Testis (tissue), 2 donors: ENCODE measurements at regions not wholly inside any gene's neighbourhood (a gene's known extent, or its start where the extent isn't known, plus 50 kb on each side); places are given as distances from the start of the nearest gene placed in this dataset.

Experiments
- DNase-seq: peaks from one replicate; pipeline ENCODE4 v3.0.0-alpha.2; 2019
- H3K27ac ChIP-seq, 2 donors: fragments of 200-600 bp; sonication (generic); one replicate each; pipeline ENCODE4 v1.5.1; 2019
- H3K27me3 ChIP-seq: fragments of 200-600 bp; sonication (generic); one replicate; pipeline ENCODE4 v1.5.1; 2019
- H3K36me3 ChIP-seq: fragments of 200-600 bp; sonication (generic); one replicate; pipeline ENCODE4 v1.5.1; 2017; ENCODE audit warnings: low read depth; ENCODE audit errors: missing control alignments
- H3K4me1 ChIP-seq: fragments of 200-600 bp; sonication (generic); one replicate; pipeline ENCODE4 v1.5.1; 2019
- H3K4me3 ChIP-seq, 2 donors: fragments of 200-600 bp; sonication (generic); one replicate each; pipeline ENCODE4 v1.5.1; 2017 to 2019
- H3K9me3 ChIP-seq: fragments of 200-600 bp; sonication (generic); one replicate; pipeline ENCODE4 v1.5.1; 2017
- CTCF ChIP-seq, 3 experiments: fragments of 450-650 bp in 2 of 3; fragments of 200-600 bp in 1 of 3; sonication (generic) in 1 of 3; IDR thresholded peaks; one replicate each; pipeline ENCODE4 v1.5.1; 2016 to 2019; ENCODE audit warnings: antibody characterized with exemption in 3 of 3, mild to moderate bottlenecking in 2 of 3, moderate library complexity in 1 of 3
- POLR2A ChIP-seq: fragments of 450-650 bp; IDR thresholded peaks from one replicate; pipeline ENCODE4 v1.6.1; 2017; ENCODE audit warnings: antibody characterized with exemption, mild to moderate bottlenecking, moderate library complexity
- WGBS, 2 donors: methylation state at CpG; one replicate each; pipeline ENCODE4 v1.1.5; 2018; 5-methylcytosine and 5-hydroxymethylcytosine counted together
- intact Hi-C: fragments of 100-400 bp; cut with DNase I; formaldehyde crosslinking; loops from one replicate; pipeline ENCODE4 v1.15.1; 2023; ENCODE audit warnings: low total_unique reads

GRCh38 chr6:87869064-87869905 is 167.3 kb upstream of the AKIRIN2 start:
- Histone ChIP-seq H3K27ac (no peak overlapping the region), H3K27me3 (no peaks in the 10 kb centered on the region), H3K36me3 (no peaks in the 10 kb centered on the region), H3K9me3 (no peaks in the 10 kb centered on the region), H3K4me3 (no peak overlapping the region), H3K4me1 (no peaks in the 10 kb centered on the region)
- DNase-seq = no peak
- intact Hi-C loops = no loop called here
- 76 to 80% methylated on average over 7 of the region's 7 CpGs for WGBS, 2 donors
- no peak for TF ChIP-seq CTCF (IDR thresholded peaks at IDR 0.05)
- no peak for TF ChIP-seq POLR2A

GRCh38 chr6:87860902-87861301 is 158.9 kb upstream of the AKIRIN2 start:
- no peaks in the 10 kb centered on the region for H3K9me3 ChIP-seq
- no peaks in the 10 kb centered on the region for H3K4me1 ChIP-seq
- intact Hi-C loops = no loop called here
- DNase-seq = no peak
- WGBS, 2 donors = 95 to 97% methylated on average over 2 of the region's 2 CpGs
- no peaks in the 10 kb centered on the region for H3K27me3 ChIP-seq
- TF ChIP-seq CTCF (IDR thresholded peaks at IDR 0.05) (no peak), POLR2A (no peak)
- no peak overlapping the region for H3K27ac ChIP-seq
- no peak overlapping the region for H3K4me3 ChIP-seq
- H3K36me3 ChIP-seq = no peaks in the 10 kb centered on the region

GRCh38 chr6:87858440-87858839 is 156.4 kb upstream of the AKIRIN2 start:
- Histone ChIP-seq H3K36me3 (no peaks in the 10 kb centered on the region), H3K27me3 (no peaks in the 10 kb centered on the region), H3K4me3 (no peak overlapping the region), H3K9me3 (no peaks in the 10 kb centered on the region), H3K27ac (no peak overlapping the region), H3K4me1 (no peaks in the 10 kb centered on the region)
- intact Hi-C loops = no loop called here
- 43 to 56% methylated on average over 1 of the region's 1 CpG for WGBS, 2 donors
- TF ChIP-seq POLR2A (no peak), CTCF (IDR thresholded peaks at IDR 0.05) (no peak)
- no peak for DNase-seq

- Histone ChIP-seq H3K36me3 (no peaks in the 10 kb centered on the region), H3K27ac (no peak overlapping the region), H3K4me3 (no peak overlapping the region), H3K4me1 (no peaks in the 10 kb centered on the region), H3K27me3 (no peaks in the 10 kb centered on the region), H3K9me3 (no peaks in the 10 kb centered on the region)
- no peak for DNase-seq
- no peak for TF ChIP-seq CTCF (IDR thresholded peaks at IDR 0.05)
- no peak for TF ChIP-seq POLR2A
- intact Hi-C loops = no loop called here
- WGBS, 2 donors = 84 to 90% methylated on average over 4 of the region's 4 CpGs
Observed at GRCh38 chr6:87851674-87852299, 149.8 kb upstream of the AKIRIN2 start.
